Caco-2 (cell line): ENCODE measurements at regions not wholly inside any gene's neighbourhood (a gene's known extent, or its start where the extent isn't known, plus 50 kb on each side); places are given as distances from the start of the nearest gene placed in this dataset.

Experiments
- BruUV-seq: library from RNA; stranded (reverse); fragments of 400-500 nt; replicated peaks from 2 replicates; lab custom pipeline; 2021; lab: Mats Ljungman, UMichigan
- CTCF ChIA-PET: fragments of 300-600 bp; sonication (Branson Sonifier 250); formaldehyde crosslinking; loops from one replicate; lab custom pipeline; 2022; ENCODE audit warnings: antibody characterized with exemption; lab: Charles Lee
- POLR2A ChIA-PET: fragments of 300-600 bp; sonication (Branson Sonifier 250); formaldehyde crosslinking; loops from one replicate; lab custom pipeline; 2022; ENCODE audit warnings: antibody characterized with exemption; lab: Charles Lee
- DNase-seq, 2 experiments: peaks; one replicate each; pipeline versions ENCODE4 v3.0.0 to v3.0.0-alpha.2; 2020 to 2022
- H3K27me3 ChIP-seq: replicated peaks from 2 replicates; pipeline ENCODE4 v1.6.0; 2011; ENCODE audit warnings: low read length; ENCODE audit not compliant: control insufficient read depth, insufficient read depth
- H3K36me3 ChIP-seq: 2 replicates; pipeline ENCODE4 v1.5.1; 2011; ENCODE audit warnings: low read length; ENCODE audit not compliant: control insufficient read depth, insufficient read depth
- H3K4me1 ChIP-seq: fragments of 250-450 bp; sonication (Bioruptor Pico); 2 replicates; pipeline ENCODE4 v1.5.1; 2020; ENCODE audit warnings: mild to moderate bottlenecking
- H3K4me3 ChIP-seq: 2 replicates; pipeline ENCODE4 v1.5.1; 2011; ENCODE audit warnings: low read depth, mild to moderate bottlenecking, control low read depth, low read length
- H3K9me3 ChIP-seq: fragments of 250-450 bp; sonication (Bioruptor Pico); 2 replicates; pipeline ENCODE4 v1.5.1; 2020; ENCODE audit warnings: mild to moderate bottlenecking, moderate library complexity
- H3K27ac Mint-ChIP-seq: one replicate; pipeline ENCODE4 v1.8.0; 2022; ENCODE audit warnings: mixed read lengths; ENCODE audit not compliant: unreplicated experiment
- H3K27me3 Mint-ChIP-seq: one replicate; pipeline ENCODE4 v1.8.0; 2022; ENCODE audit warnings: mixed read lengths; ENCODE audit not compliant: insufficient read depth, unreplicated experiment
- H3K36me3 Mint-ChIP-seq: one replicate; pipeline ENCODE4 v1.8.0; 2022; ENCODE audit warnings: mild to moderate bottlenecking, mixed read lengths; ENCODE audit not compliant: insufficient read depth, unreplicated experiment
- H3K4me1 Mint-ChIP-seq: one replicate; pipeline ENCODE4 v1.8.0; 2022; ENCODE audit warnings: low read depth, mixed read lengths; ENCODE audit not compliant: unreplicated experiment
- H3K4me3 Mint-ChIP-seq: one replicate; pipeline ENCODE4 v1.8.0; 2022; ENCODE audit warnings: mild to moderate bottlenecking, moderate library complexity, mixed read lengths; ENCODE audit not compliant: unreplicated experiment
- H3K9me3 Mint-ChIP-seq: one replicate; pipeline ENCODE4 v1.8.0; 2022; ENCODE audit warnings: mixed read lengths; ENCODE audit not compliant: unreplicated experiment
- intact Hi-C: fragments of 100-400 bp; cut with micrococcal nuclease; formaldehyde crosslinking; loops from one replicate; pipeline ENCODE4 v1.10.0; 2022; ENCODE audit not compliant: unreplicated experiment
- TF ChIP-seq, protein P1 (sequence below), 2 experiments: fragments of 200-600 bp in 1 of 2; IDR thresholded peaks; 1 replicate in 1 of 2; 2 replicates in 1 of 2; pipeline versions ENCODE4 v1.5.1 to v1.8.0; 2011 to 2022; ENCODE audit warnings: antibody characterized with exemption in 1 of 2, control low read depth in 1 of 2, inconsistent platforms in 1 of 2, low read depth in 1 of 2, low read length in 1 of 2, mild to moderate bottlenecking in 1 of 2, moderate library complexity in 1 of 2; ENCODE audit not compliant: insufficient read depth in 1 of 2, severe bottlenecking in 1 of 2, unreplicated experiment in 1 of 2

DNA sequence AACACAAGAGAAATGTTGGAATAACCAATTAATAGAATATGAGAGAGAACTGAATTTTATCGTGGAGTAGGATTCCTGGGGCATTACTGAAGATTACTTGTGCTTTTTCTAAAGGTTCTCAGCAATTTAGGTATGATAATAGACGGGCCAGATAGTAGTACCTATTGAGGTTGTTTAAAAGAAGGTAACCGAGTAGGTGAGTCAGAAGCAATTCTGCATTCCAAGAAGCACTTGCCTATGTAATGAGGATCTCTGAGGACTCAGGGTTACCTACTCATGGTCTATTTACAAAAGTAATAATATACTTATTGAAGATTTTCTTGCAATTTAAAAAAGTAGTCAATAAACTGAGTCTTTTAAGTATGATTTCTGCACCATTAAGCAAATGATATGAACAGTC lies 1469.8 kb downstream of the BRINP3 start:
- H3K4me1 Mint-ChIP-seq, result no peaks in the 10 kb centered on the region
- H3K27me3 ChIP-seq, result no peaks in the 10 kb centered on the region
- ChIA-PET POLR2A (no interaction called here), CTCF (no interaction called here)
- TF ChIP-seq, protein P1, sequence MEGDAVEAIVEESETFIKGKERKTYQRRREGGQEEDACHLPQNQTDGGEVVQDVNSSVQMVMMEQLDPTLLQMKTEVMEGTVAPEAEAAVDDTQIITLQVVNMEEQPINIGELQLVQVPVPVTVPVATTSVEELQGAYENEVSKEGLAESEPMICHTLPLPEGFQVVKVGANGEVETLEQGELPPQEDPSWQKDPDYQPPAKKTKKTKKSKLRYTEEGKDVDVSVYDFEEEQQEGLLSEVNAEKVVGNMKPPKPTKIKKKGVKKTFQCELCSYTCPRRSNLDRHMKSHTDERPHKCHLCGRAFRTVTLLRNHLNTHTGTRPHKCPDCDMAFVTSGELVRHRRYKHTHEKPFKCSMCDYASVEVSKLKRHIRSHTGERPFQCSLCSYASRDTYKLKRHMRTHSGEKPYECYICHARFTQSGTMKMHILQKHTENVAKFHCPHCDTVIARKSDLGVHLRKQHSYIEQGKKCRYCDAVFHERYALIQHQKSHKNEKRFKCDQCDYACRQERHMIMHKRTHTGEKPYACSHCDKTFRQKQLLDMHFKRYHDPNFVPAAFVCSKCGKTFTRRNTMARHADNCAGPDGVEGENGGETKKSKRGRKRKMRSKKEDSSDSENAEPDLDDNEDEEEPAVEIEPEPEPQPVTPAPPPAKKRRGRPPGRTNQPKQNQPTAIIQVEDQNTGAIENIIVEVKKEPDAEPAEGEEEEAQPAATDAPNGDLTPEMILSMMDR (IDR thresholded peaks at IDR 0.05; ENCODE audit: insufficient read depth in 1 of 2, low read depth in 1 of 2, low read length in 1 of 2, severe bottlenecking in 1 of 2, unreplicated experiment in 1 of 2), result no peak
- no peak for DNase-seq
- no peak overlapping the region for H3K4me3 Mint-ChIP-seq
- no peaks in the 10 kb centered on the region for H3K9me3 Mint-ChIP-seq
- H3K27ac Mint-ChIP-seq, result no peak overlapping the region
- no peaks in the 10 kb centered on the region for H3K4me1 ChIP-seq
- H3K27me3 Mint-ChIP-seq, result no peaks in the 10 kb centered on the region
- no TSS peak for BruUV-seq
- H3K36me3 ChIP-seq, result no peaks in the 10 kb centered on the region
- H3K9me3 ChIP-seq, result no peaks in the 10 kb centered on the region
- intact Hi-C loops, result no loop called here
- no peak overlapping the region for H3K4me3 ChIP-seq
- no peaks in the 10 kb centered on the region for H3K36me3 Mint-ChIP-seq

DNA sequence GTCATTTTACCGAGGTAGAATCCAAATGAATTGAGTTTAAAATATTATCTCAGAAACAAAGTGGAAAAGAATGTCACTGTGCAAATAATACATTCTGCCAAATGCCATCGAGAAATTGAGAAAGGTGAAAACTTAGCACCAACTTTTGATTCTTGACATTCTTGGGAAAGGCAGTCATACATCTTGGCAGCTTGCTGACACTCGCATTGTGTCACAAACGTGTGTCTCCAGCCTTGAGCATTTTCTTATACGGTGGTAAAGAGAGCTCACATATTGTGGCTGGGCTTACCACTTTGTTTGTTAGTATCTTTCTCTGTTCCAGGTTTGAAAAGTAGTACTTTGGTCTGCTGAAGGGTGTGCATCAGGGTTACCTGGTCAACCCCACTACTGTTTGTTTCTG lies 1456.1 kb downstream of the BRINP3 start:
- Mint-ChIP-seq H3K27me3 (no peaks in the 10 kb centered on the region), H3K36me3 (no peaks in the 10 kb centered on the region), H3K4me3 (no peak overlapping the region), H3K9me3 (no peaks in the 10 kb centered on the region), H3K4me1 (no peaks in the 10 kb centered on the region), H3K27ac (no peak overlapping the region)
- Histone ChIP-seq H3K9me3 (no peaks in the 10 kb centered on the region), H3K4me1 (no peaks in the 10 kb centered on the region), H3K36me3 (no peaks in the 10 kb centered on the region), H3K4me3 (no peak overlapping the region), H3K27me3 (no peaks in the 10 kb centered on the region)
- POLR2A ChIA-PET, result no interaction called here
- BruUV-seq, result no TSS peak
- intact Hi-C loops, result no loop called here
- no peak for DNase-seq
- CTCF ChIA-PET, result no interaction called here
- TF ChIP-seq, protein P1 (IDR thresholded peaks at IDR 0.05; ENCODE audit: insufficient read depth in 1 of 2, low read depth in 1 of 2, low read length in 1 of 2, severe bottlenecking in 1 of 2, unreplicated experiment in 1 of 2), result no peak

DNA sequence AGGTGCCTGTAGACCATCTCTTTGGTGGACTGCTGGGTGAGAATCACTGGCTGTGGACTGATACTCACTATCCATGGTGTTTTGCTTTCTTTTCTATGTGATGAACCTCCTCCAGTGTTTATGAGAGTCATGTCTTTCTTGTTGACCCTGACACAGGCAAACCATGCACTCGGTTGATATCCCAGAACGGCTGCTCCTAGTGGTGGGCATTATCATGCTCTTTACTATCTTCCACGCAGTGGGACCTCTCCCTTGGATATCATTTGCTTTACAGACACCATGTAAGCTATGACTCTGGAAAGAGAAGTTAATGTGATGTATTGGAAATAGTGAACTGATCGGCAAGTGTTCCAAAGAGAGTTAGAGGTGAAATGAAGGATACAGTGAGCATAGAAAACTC lies 1455.6 kb downstream of the BRINP3 start:
- Mint-ChIP-seq H3K4me1 (no peaks in the 10 kb centered on the region), H3K9me3 (no peaks in the 10 kb centered on the region), H3K27me3 (no peaks in the 10 kb centered on the region), H3K4me3 (no peak overlapping the region), H3K36me3 (no peaks in the 10 kb centered on the region), H3K27ac (no peak overlapping the region)
- no TSS peak for BruUV-seq
- H3K4me3 ChIP-seq, result no peak overlapping the region
- TF ChIP-seq, protein P1 (IDR thresholded peaks at IDR 0.05; ENCODE audit: insufficient read depth in 1 of 2, low read depth in 1 of 2, low read length in 1 of 2, severe bottlenecking in 1 of 2, unreplicated experiment in 1 of 2), result no peak
- CTCF ChIA-PET, result no interaction called here
- intact Hi-C loops, result no loop called here
- POLR2A ChIA-PET, result no interaction called here
- H3K9me3 ChIP-seq, result no peaks in the 10 kb centered on the region
- H3K36me3 ChIP-seq, result no peaks in the 10 kb centered on the region
- H3K4me1 ChIP-seq, result no peaks in the 10 kb centered on the region
- DNase-seq, result no peak
- no peaks in the 10 kb centered on the region for H3K27me3 ChIP-seq
